Caco-2 (cell line): ENCODE measurements at regions not wholly inside any gene's neighbourhood (a gene's known extent, or its start where the extent isn't known, plus 50 kb on each side); places are given as distances from the start of the nearest gene placed in this dataset.

Source experiments
- BruUV-seq: library from RNA; stranded (reverse); fragments of 400-500 nt; replicated peaks from 2 replicates; lab custom pipeline; 2021; lab: Mats Ljungman, UMichigan
- CTCF ChIA-PET: fragments of 300-600 bp; sonication (Branson Sonifier 250); formaldehyde crosslinking; loops from one replicate; lab custom pipeline; 2022; ENCODE audit warnings: antibody characterized with exemption; lab: Charles Lee
- POLR2A ChIA-PET: fragments of 300-600 bp; sonication (Branson Sonifier 250); formaldehyde crosslinking; loops from one replicate; lab custom pipeline; 2022; ENCODE audit warnings: antibody characterized with exemption; lab: Charles Lee
- DNase-seq, 2 experiments: peaks; one replicate each; pipeline versions ENCODE4 v3.0.0 to v3.0.0-alpha.2; 2020 to 2022
- H3K27me3 ChIP-seq: replicated peaks from 2 replicates; pipeline ENCODE4 v1.6.0; 2011; ENCODE audit warnings: low read length; ENCODE audit not compliant: control insufficient read depth, insufficient read depth
- H3K36me3 ChIP-seq: 2 replicates; pipeline ENCODE4 v1.5.1; 2011; ENCODE audit warnings: low read length; ENCODE audit not compliant: control insufficient read depth, insufficient read depth
- H3K4me1 ChIP-seq: fragments of 250-450 bp; sonication (Bioruptor Pico); 2 replicates; pipeline ENCODE4 v1.5.1; 2020; ENCODE audit warnings: mild to moderate bottlenecking
- H3K4me3 ChIP-seq: 2 replicates; pipeline ENCODE4 v1.5.1; 2011; ENCODE audit warnings: low read depth, mild to moderate bottlenecking, control low read depth, low read length
- H3K9me3 ChIP-seq: fragments of 250-450 bp; sonication (Bioruptor Pico); 2 replicates; pipeline ENCODE4 v1.5.1; 2020; ENCODE audit warnings: mild to moderate bottlenecking, moderate library complexity
- H3K27ac Mint-ChIP-seq: one replicate; pipeline ENCODE4 v1.8.0; 2022; ENCODE audit warnings: mixed read lengths; ENCODE audit not compliant: unreplicated experiment
- H3K27me3 Mint-ChIP-seq: one replicate; pipeline ENCODE4 v1.8.0; 2022; ENCODE audit warnings: mixed read lengths; ENCODE audit not compliant: insufficient read depth, unreplicated experiment
- H3K36me3 Mint-ChIP-seq: one replicate; pipeline ENCODE4 v1.8.0; 2022; ENCODE audit warnings: mild to moderate bottlenecking, mixed read lengths; ENCODE audit not compliant: insufficient read depth, unreplicated experiment
- H3K4me1 Mint-ChIP-seq: one replicate; pipeline ENCODE4 v1.8.0; 2022; ENCODE audit warnings: low read depth, mixed read lengths; ENCODE audit not compliant: unreplicated experiment
- H3K4me3 Mint-ChIP-seq: one replicate; pipeline ENCODE4 v1.8.0; 2022; ENCODE audit warnings: mild to moderate bottlenecking, moderate library complexity, mixed read lengths; ENCODE audit not compliant: unreplicated experiment
- H3K9me3 Mint-ChIP-seq: one replicate; pipeline ENCODE4 v1.8.0; 2022; ENCODE audit warnings: mixed read lengths; ENCODE audit not compliant: unreplicated experiment
- intact Hi-C: fragments of 100-400 bp; cut with micrococcal nuclease; formaldehyde crosslinking; loops from one replicate; pipeline ENCODE4 v1.10.0; 2022; ENCODE audit not compliant: unreplicated experiment
- TF ChIP-seq, protein P1 (sequence below), 2 experiments: fragments of 200-600 bp in 1 of 2; IDR thresholded peaks; 1 replicate in 1 of 2; 2 replicates in 1 of 2; pipeline versions ENCODE4 v1.5.1 to v1.8.0; 2011 to 2022; ENCODE audit warnings: antibody characterized with exemption in 1 of 2, control low read depth in 1 of 2, inconsistent platforms in 1 of 2, low read depth in 1 of 2, low read length in 1 of 2, mild to moderate bottlenecking in 1 of 2, moderate library complexity in 1 of 2; ENCODE audit not compliant: insufficient read depth in 1 of 2, severe bottlenecking in 1 of 2, unreplicated experiment in 1 of 2

DNA sequence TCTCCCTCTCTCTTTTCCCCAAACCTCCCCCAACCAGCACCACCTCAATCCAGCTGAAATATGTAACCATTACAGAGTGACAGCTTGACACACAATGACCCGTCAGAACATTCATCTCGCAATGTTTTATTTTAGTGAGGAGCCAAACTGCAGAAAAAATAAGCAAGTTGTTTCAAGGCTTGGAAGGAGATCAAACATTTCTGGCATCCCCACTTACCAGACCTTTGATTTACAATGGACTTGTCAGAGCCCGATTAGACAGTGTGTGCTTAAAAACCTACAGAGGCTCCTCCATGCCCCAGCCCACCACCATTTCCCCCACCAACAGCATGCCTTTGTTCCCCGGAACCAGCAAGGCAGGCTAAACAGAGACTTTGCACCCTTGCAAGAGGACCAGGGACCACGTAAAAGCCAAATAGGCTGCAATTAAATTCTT is 382.8 kb upstream of the ZNF507 start:
- intact Hi-C loops = no loop called here
- peaks cover 15% of the 10 kb centered on the region for H3K27me3 Mint-ChIP-seq
- no TSS peak for BruUV-seq
- Histone ChIP-seq H3K4me3 (no peak overlapping the region), H3K9me3 (no peaks in the 10 kb centered on the region), H3K27me3 (no peaks in the 10 kb centered on the region), H3K4me1 (no peaks in the 10 kb centered on the region), H3K36me3 (no peaks in the 10 kb centered on the region)
- no peaks in the 10 kb centered on the region for H3K36me3 Mint-ChIP-seq
- CTCF ChIA-PET = no interaction called here
- TF ChIP-seq, protein P1, sequence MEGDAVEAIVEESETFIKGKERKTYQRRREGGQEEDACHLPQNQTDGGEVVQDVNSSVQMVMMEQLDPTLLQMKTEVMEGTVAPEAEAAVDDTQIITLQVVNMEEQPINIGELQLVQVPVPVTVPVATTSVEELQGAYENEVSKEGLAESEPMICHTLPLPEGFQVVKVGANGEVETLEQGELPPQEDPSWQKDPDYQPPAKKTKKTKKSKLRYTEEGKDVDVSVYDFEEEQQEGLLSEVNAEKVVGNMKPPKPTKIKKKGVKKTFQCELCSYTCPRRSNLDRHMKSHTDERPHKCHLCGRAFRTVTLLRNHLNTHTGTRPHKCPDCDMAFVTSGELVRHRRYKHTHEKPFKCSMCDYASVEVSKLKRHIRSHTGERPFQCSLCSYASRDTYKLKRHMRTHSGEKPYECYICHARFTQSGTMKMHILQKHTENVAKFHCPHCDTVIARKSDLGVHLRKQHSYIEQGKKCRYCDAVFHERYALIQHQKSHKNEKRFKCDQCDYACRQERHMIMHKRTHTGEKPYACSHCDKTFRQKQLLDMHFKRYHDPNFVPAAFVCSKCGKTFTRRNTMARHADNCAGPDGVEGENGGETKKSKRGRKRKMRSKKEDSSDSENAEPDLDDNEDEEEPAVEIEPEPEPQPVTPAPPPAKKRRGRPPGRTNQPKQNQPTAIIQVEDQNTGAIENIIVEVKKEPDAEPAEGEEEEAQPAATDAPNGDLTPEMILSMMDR (IDR thresholded peaks at IDR 0.05; ENCODE audit: insufficient read depth in 1 of 2, low read depth in 1 of 2, low read length in 1 of 2, severe bottlenecking in 1 of 2, unreplicated experiment in 1 of 2) = no peak
- POLR2A ChIA-PET = no interaction called here
- DNase-seq = no peak
- no peak overlapping the region for H3K27ac Mint-ChIP-seq
- H3K4me3 Mint-ChIP-seq = no peak overlapping the region
- no peaks in the 10 kb centered on the region for H3K4me1 Mint-ChIP-seq
- peaks cover 9% of the 10 kb centered on the region for H3K9me3 Mint-ChIP-seq

DNA sequence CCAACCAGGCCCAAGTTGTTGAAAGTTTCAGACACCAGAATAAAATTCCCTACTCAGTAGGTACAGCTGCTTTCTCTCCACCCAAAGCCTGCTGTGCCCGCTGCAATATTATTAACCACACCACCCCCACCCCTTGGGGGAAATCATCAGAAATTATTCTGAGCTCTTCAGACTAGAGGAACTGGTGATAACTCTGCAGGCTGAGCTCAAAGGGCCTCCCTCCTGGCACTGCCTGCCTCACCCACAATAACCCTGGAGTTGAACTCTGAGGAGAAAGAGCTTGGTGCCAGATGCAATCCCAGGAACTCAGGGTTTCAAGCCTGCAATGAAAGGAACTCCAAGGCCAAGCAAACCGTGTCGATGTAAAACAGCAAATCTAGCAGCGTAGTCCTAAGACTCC is 381.7 kb upstream of the ZNF507 start:
- H3K4me1 Mint-ChIP-seq = no peaks in the 10 kb centered on the region
- Histone ChIP-seq H3K9me3 (no peaks in the 10 kb centered on the region), H3K4me3 (no peak overlapping the region), H3K27me3 (no peaks in the 10 kb centered on the region), H3K36me3 (no peaks in the 10 kb centered on the region), H3K4me1 (no peaks in the 10 kb centered on the region)
- no peak overlapping the region for H3K4me3 Mint-ChIP-seq
- no peaks in the 10 kb centered on the region for H3K9me3 Mint-ChIP-seq
- TF ChIP-seq, protein P1 (IDR thresholded peaks at IDR 0.05; ENCODE audit: insufficient read depth in 1 of 2, low read depth in 1 of 2, low read length in 1 of 2, severe bottlenecking in 1 of 2, unreplicated experiment in 1 of 2) = no peak
- peaks cover 9% of the 10 kb centered on the region for H3K27me3 Mint-ChIP-seq
- ChIA-PET CTCF (no interaction called here), POLR2A (no interaction called here)
- intact Hi-C loops = no loop called here
- no peak overlapping the region for H3K27ac Mint-ChIP-seq
- no peaks in the 10 kb centered on the region for H3K36me3 Mint-ChIP-seq
- no TSS peak for BruUV-seq
- no peak for DNase-seq

DNA sequence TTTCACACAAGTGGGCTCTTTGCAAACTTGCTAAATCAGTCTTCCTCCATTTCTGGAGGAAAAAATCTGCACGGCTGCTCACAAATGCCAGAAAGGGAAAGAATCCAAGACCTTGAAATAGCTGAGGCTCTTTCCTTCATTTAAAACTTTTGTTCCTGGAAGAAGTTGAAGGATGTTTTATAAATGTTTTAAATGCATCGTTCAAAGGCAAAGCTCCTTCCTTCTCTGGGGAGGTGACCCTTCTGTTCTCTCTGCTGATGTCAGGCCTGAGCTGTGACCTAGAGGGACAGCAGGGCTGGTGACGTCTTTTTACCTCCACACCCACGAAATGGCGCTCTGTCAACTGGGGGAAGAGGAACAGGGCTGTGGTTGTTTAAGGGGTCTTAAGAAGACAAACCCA is 376.4 kb upstream of the ZNF507 start:
- Mint-ChIP-seq H3K4me3 (no peak overlapping the region), H3K27ac (no peak overlapping the region), H3K27me3 (peaks cover 3% of the 10 kb centered on the region), H3K4me1 (no peaks in the 10 kb centered on the region), H3K36me3 (no peaks in the 10 kb centered on the region), H3K9me3 (no peaks in the 10 kb centered on the region)
- ChIA-PET POLR2A (no interaction called here), CTCF (no interaction called here)
- no peak for DNase-seq
- Histone ChIP-seq H3K36me3 (no peaks in the 10 kb centered on the region), H3K27me3 (no peaks in the 10 kb centered on the region), H3K9me3 (no peaks in the 10 kb centered on the region), H3K4me1 (no peaks in the 10 kb centered on the region), H3K4me3 (no peak overlapping the region)
- intact Hi-C loops = no loop called here
- TF ChIP-seq, protein P1 (IDR thresholded peaks at IDR 0.05; ENCODE audit: insufficient read depth in 1 of 2, low read depth in 1 of 2, low read length in 1 of 2, severe bottlenecking in 1 of 2, unreplicated experiment in 1 of 2) = no peak
- no TSS peak for BruUV-seq
